ENCODE measurements at regions not wholly inside any gene's neighbourhood (a gene's known extent, or its start where the extent isn't known, plus 50 kb on each side); places are given as distances from the start of the nearest gene placed in this dataset.

GRCh38 chr20:57939499-57939898 is 229.7 kb upstream of the PMEPA1 start (continued):
- no peak for TF ChIP-seq E2F8 (IDR thresholded peaks at IDR 0.05; ENCODE audit: low read depth, partially characterized antibody)

GRCh38 chr20:57938158-57939108 is 228.6 kb upstream of the PMEPA1 start:
- ChIA-PET SMC1A (ENCODE audit: uncharacterized antibody, unreplicated experiment) (no interaction called here), CTCF (no interaction called here), POLR2A (no interaction called here), RAD21 (ENCODE audit: unreplicated experiment) (no interaction called here)
- H3K4me1 ChIP-seq (ENCODE audit: control insufficient read depth, insufficient read depth, low read length): no peaks in the 10 kb centered on the region
- FAIRE-seq (no peak), DNase-seq (ENCODE audit: low read depth, low spot score) (no peak), ATAC-seq (no peak)
- peaks cover 0 to 1% of the 10 kb centered on the region in 2 experiments; a peak in 2 of 4 replicates for H3K27me3 ChIP-seq (replicated peaks in 1 of 2; ENCODE audit: control insufficient read depth in 2 of 2, insufficient read depth in 2 of 2, low read length in 1 of 2)
- in situ Hi-C loops (cut with MboI): no loop called here
- no peaks in the 10 kb centered on the region for H3K36me3 ChIP-seq (ENCODE audit: control insufficient read depth in 2 of 2, insufficient read depth in 2 of 2, low read length in 1 of 2)
- no peak overlapping the region for H3K4me3 ChIP-seq
- no peak overlapping the region for H3K4me2 ChIP-seq (ENCODE audit: control insufficient read depth, insufficient read depth)
- H3K79me2 ChIP-seq (ENCODE audit: control insufficient read depth, insufficient read depth, low read length): no peaks in the 10 kb centered on the region
- no peak overlapping the region for H3K9ac ChIP-seq (ENCODE audit: control insufficient read depth, insufficient read depth, low read length)
- H4K20me1 ChIP-seq (ENCODE audit: control insufficient read depth, insufficient read depth): no peaks in the 10 kb centered on the region
- BruUV-seq (replicated peaks): no TSS peak
- intact Hi-C loops (cut with micrococcal nuclease; ENCODE audit: unreplicated experiment): no loop called here
- H3K9me3 ChIP-seq (replicated peaks; ENCODE audit: control insufficient read depth, insufficient read depth, low read length): no peaks in the 10 kb centered on the region
- H3K27ac ChIP-seq (ENCODE audit: control insufficient read depth, insufficient read depth): no peak overlapping the region
- WGBS (ENCODE audit: insufficient coverage, insufficient replicate concordance, low lambda C conversion rate, missing lambda C conversion rate): 23% methylated on average over 19 of the region's 19 CpGs
- no peak overlapping the region for H2AFZ ChIP-seq (ENCODE audit: control insufficient read depth, low read depth, low read length)
- TF ChIP-seq ZNF592 (IDR thresholded peaks at IDR 0.05) (no peak), PML (IDR thresholded peaks at IDR 0.05; ENCODE audit: low read length) (no peak), MEF2A (IDR thresholded peaks at IDR 0.05; ENCODE audit: insufficient read depth, low read depth, low read length) (no peak), CHD2 (IDR thresholded peaks at IDR 0.05; ENCODE audit: borderline replicate concordance, low read depth, low read length) (no peak), SIX5 (IDR thresholded peaks at IDR 0.05; ENCODE audit: low read depth, low read length, severe bottlenecking) (no peak), NR2F1 (conservative IDR thresholded peaks at IDR 0.05) (no peak), GABPA (IDR thresholded peaks at IDR 0.05; ENCODE audit: low read depth) (no peak), FOS (IDR thresholded peaks at IDR 0.05; ENCODE audit: borderline replicate concordance, extremely low read depth, insufficient read length) (no peak), ZNF384 (IDR thresholded peaks at IDR 0.05; ENCODE audit: borderline replicate concordance, low read depth, low read length) (no peak), HCFC1 (IDR thresholded peaks at IDR 0.05; ENCODE audit: low read length) (no peak), TAF1 (IDR thresholded peaks at IDR 0.05; ENCODE audit: borderline replicate concordance, low read depth, low read length) (no peak), SKIL (IDR thresholded peaks at IDR 0.05; ENCODE audit: low read depth, poor library complexity, severe bottlenecking) (no peak)

Data from GM12878 (cell line).